Activated gamma-delta T cell (primary cell): ENCODE measurements at regions not wholly inside any gene's neighbourhood (a gene's known extent, or its start where the extent isn't known, plus 50 kb on each side); places are given as distances from the start of the nearest gene placed in this dataset.

ENCODE experiments used
- DNase-seq: peaks from one replicate; lab custom pipeline; 2025; lab: John Stamatoyannopoulos, UW

DNA sequence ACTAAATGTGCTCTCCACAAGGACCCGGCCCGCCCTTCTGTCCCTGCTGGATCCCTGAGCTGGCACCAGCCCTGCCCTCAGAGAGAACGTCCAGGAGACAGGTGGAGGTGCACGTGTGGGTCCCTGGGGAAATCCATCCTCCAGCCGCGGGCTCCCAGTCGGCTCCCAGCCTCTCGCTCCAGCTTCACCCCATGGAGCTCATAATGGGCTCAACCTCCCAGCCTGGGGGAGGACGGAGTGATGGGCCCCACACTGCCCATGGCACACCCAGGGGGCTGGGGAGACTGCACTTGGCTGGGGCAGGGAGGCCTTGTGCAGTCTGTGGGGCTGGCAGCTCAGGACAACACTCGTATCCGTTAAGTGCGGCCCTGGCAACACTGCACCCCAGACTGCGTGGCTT is 250.5 kb downstream of the TMEM121 start:
- no peak for DNase-seq

- DNase-seq, result no peak
These were observed 257.3 kb downstream of the TMEM121 start for GRCh38 chr14:105783707-105784106.

- no peak for DNase-seq
These were observed 267.5 kb downstream of the TMEM121 start for GRCh38 chr14:105793836-105794235.

- no peak for DNase-seq
These were observed 271.2 kb downstream of the TMEM121 start for GRCh38 chr14:105797546-105797945.

DNA sequence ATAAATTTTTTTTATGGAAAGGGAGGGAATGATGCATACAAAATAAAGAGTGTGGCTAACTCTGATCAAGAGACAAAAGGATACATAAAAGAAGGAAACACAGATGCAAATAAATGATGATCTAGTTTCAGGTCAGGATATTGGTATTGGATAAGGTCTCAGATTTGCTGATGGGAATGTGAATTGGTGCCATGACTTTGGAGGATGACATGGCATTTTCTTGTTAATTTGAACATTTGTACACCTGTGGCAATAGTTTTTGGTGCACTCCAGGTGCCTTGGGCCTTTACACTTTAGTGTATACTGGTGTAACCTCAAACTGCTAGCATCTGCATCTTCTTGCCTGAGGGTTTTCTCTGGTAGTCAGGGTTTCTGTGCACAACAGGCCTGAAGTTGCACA is 279.3 kb downstream of the TMEM121 start:
- no peak for DNase-seq

GRCh38 chr14:105806568-105806967 is 280.2 kb downstream of the TMEM121 start:
- no peak for DNase-seq

GRCh38 chr14:105817971-105818711 is 291.8 kb downstream of the TMEM121 start:
- DNase-seq, result no peak

DNA sequence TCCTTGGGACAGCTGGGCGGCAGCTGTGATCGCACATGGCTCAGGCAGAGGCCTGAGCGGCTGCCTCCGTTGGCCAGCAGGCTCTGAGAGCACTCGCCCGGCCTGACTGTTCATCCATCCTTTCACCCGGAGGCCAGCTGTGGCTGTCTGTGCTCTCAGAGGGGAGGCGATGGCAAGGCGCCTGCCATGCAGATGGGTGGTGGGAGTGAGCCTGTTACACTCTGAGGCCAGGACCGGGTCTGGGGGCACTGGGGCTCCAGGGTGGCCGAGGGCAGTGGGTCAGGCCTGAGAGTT is 292.3 kb downstream of the TMEM121 start:
- no peak for DNase-seq

DNA sequence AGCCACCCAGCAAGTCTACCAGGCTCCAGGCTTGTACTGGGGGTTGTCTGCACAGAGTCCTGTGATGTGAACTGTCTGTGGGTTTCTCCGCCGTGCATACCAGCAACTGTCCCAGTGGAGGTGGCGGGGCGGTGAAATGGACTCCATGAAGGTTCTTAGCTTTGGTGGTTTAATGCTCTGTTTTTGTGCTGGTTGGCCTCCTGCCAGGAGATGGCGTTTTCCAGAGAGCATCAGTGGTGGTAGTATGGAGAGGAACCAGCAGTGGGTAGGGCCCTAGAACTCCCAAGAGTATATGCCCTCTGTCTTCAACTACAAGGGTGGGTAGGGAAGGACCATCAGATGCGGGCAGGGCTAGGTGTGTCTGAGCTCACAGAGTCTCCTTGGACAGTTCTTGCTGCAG is 303.8 kb downstream of the TMEM121 start:
- no peak for DNase-seq

- no peak for DNase-seq
These were observed 309.8 kb downstream of the TMEM121 start for GRCh38 chr14:105836160-105836559.

DNA sequence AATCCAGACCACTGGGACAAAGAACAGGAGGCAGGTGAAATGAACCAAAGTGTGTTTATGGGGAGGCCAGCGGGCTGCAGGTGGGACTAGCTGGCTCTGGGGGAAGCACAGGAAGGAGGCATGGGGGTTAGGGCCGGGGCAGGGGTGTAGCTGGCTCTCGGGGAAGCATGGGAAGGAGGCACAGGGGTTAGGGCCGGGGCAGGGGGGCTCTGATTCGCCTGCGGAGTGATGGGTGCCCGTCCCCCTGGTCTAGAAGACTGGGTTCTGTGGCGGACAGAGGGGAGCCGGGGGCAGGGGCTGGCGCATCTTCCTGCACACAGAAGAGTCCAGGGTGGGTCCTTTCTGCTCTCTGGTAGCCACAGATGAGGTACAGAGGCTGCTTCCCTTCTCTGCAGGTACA is 310.3 kb downstream of the TMEM121 start:
- DNase-seq, result no peak

GRCh38 chr14:105837349-105838063 is 311.1 kb downstream of the TMEM121 start:
- no peak for DNase-seq

- no peak for DNase-seq
These were observed 311.7 kb downstream of the TMEM121 start for GRCh38 chr14:105838107-105838506.

GRCh38 chr14:105838591-105839424 is 312.4 kb downstream of the TMEM121 start:
- no peak for DNase-seq

GRCh38 chr14:105839425-105840265 is 313.3 kb downstream of the TMEM121 start:
- no peak for DNase-seq

- DNase-seq, result no peak
These were observed 314.1 kb downstream of the TMEM121 start for GRCh38 chr14:105840266-105841021.

DNA sequence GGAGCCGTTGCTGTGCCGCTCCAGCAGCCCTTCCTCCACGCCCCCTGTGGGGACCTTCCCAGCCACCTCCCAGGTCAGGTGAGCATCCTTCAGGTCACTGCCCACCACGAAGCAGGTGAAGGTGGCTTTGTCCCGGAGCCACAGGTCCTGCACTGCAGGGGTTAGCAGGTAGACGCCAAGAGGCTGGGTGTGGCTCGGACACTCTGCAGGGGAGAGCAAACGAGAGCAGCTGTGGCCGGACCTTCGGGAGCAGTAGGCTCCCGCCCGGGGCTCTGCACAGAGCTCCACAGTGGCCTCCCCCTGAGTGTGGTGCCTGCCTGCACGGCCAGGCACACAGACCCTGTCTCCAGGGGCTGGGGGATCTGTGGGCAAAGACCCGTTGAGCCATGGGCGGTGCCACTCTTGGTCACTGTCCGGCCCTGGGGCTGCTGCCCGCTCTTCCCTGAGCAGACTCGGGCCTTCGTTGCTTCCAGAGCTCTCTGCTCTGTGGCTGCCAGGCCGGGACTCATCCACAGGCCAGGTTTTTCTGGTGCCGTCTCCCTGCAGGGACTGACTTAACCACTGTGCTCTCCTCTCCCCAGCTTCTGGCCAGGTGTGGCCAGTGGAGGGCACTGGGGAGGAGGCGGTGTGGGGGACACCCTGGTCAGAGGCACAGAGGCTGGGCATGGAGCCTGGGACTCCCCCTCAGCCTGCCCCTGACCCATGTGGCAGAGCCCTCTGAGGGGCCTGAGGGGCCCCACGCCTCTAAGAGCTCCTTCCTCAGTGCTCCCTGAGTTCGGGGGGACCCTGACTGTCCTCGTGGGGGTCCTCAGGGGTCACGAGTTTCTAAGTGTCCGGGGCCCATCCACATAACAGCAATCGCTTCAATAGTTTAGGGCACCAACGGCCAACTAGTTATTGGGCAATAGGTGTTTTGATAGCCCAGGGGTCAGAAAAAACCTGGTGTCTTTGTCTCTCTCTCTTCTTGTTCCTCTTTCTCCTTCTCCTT is 314.9 kb downstream of the TMEM121 start:
- DNase-seq, result no peak

DNA sequence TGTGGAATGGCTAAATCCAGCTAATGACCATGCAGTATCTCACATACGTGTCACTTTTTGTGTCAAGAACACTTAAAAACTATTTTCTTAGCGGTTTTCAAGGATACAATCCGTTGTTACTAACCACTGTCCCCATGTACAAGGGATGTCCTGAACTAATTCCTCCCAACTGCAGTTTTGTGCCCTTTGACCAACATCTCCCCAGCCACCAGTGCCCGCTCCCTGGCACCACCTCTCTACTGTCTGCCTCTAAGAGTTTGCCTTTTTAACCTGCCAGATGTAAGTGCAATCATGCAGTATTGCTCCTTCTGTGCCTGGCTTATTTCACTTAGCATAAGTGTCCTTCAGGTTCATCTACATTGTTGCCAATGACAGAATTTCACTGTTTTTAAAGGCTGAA is 315.7 kb downstream of the TMEM121 start:
- no peak for DNase-seq

DNA sequence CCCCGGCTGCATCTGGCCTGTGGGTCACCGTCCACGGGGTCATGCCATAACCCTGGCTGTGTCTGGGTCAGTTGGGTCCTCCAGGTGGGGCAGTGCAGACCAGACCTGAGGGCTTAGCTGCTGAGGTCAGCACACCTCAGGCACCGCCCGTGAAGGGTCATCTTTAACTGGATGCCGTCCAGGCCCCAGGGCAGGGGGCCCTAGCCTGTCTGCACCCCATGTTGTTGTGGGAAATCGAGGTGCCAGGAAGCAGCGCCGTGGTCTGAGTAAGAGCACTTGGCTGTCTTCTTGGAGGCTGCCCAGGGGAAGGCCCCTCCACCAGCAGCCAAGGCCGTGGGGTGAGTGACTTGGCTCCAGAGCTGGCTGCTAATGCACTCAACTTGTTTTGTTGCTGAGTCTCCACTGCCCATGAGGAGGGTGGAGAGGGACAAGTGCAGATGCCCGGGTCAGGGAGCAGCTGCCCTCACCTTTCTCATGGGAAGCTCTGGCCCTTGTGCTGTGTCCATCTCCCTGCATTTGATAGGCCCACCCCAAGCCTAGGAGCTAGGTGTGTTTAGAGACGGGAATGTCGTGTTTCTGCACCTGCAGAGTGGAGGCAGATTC is 317.2 kb downstream of the TMEM121 start:
- DNase-seq, result no peak
